Hepatocyte (in vitro differentiated cells): ENCODE measurements at regions not wholly inside any gene's neighbourhood (a gene's known extent, or its start where the extent isn't known, plus 50 kb on each side); places are given as distances from the start of the nearest gene placed in this dataset.

ENCODE experiments used
- CTCF ChIP-seq: fragments of 200-600 bp; sonication (generic); IDR thresholded peaks from 2 replicates; pipeline ENCODE4 v1.5.1; 2016; ENCODE audit warnings: antibody characterized with exemption, mild to moderate bottlenecking; ENCODE audit not compliant: poor library complexity
- EZH2phosphoT487 ChIP-seq: fragments of 200-600 bp; sonication (generic); IDR thresholded peaks from one replicate; pipeline ENCODE4 v1.6.1; 2018; ENCODE audit warnings: antibody characterized with exemption, mild to moderate bottlenecking, low read depth, moderate library complexity; ENCODE audit not compliant: unreplicated experiment, severe bottlenecking

- TF ChIP-seq CTCF = no peak
- no peak for TF ChIP-seq EZH2phosphoT487
Observed at GRCh38 chr20:54337144-54337543, 129.3 kb downstream of the PFDN4 start.
